ENCODE measurements at regions not wholly inside any gene's neighbourhood (a gene's known extent, or its start where the extent isn't known, plus 50 kb on each side); places are given as distances from the start of the nearest gene placed in this dataset.

DNA sequence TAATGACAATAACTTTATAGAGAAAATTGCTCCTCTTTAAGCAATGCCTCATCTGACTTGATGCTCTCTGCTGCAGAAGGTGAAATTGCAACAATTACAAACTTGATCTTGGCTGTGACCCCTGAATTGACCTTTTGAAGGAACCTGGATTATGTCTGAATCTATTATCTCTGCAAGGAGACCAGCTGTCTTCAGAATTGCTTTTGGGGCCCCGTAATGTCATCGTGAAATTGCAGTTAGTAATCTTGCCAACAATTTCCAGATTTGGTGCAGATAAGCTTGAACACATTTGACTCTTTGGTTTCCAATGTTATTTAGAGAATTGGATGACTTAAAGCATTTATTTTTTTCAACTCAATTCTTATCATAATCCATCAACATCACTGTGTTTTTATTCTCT lies 520.6 kb downstream of the CCSER2 start:
- TF ChIP-seq CTCF (IDR thresholded peaks at IDR 0.05): no peak
- TF ChIP-seq POLR2A (IDR thresholded peaks at IDR 0.05): no peak
